Activated T-helper 17 cell treated with anti-CD3 and anti-CD28 coated beads, Interleukin-2, amount 50 U/mL, for 72 hours (primary cell): ENCODE measurements at regions not wholly inside any gene's neighbourhood (a gene's known extent, or its start where the extent isn't known, plus 50 kb on each side); places are given as distances from the start of the nearest gene placed in this dataset.

Experiments used
- ATAC-seq: fragments of 150-1000 bp; cut with Tn5 transposase; replicated peaks from 2 replicates; pipeline ENCODE4 v1.10.0; 2021; ENCODE audit warnings: mild to moderate bottlenecking, moderate library complexity
- H3K27ac Mint-ChIP-seq: one replicate; pipeline ENCODE4 v1.8.0; 2022; ENCODE audit warnings: mixed read lengths
- H3K27me3 Mint-ChIP-seq: one replicate; pipeline ENCODE4 v1.8.0; 2022; ENCODE audit warnings: mixed read lengths
- H3K36me3 Mint-ChIP-seq: one replicate; pipeline ENCODE4 v1.8.0; 2022; ENCODE audit warnings: low read depth, mild to moderate bottlenecking, mixed read lengths
- H3K4me1 Mint-ChIP-seq: one replicate; pipeline ENCODE4 v1.8.0; 2022; ENCODE audit warnings: mixed read lengths
- H3K4me3 Mint-ChIP-seq: one replicate; pipeline ENCODE4 v1.8.0; 2022; ENCODE audit warnings: mild to moderate bottlenecking, mixed read lengths
- H3K9me3 Mint-ChIP-seq: one replicate; pipeline ENCODE4 v1.8.0; 2022; ENCODE audit warnings: mixed read lengths

GRCh38 chr5:7324919-7325318, 71.0 kb upstream of the ADCY2 start:
- Mint-ChIP-seq H3K36me3 (no peaks in the 10 kb centered on the region), H3K9me3 (no peaks in the 10 kb centered on the region), H3K27ac (no peak overlapping the region), H3K4me1 (no peaks in the 10 kb centered on the region), H3K4me3 (no peak overlapping the region), H3K27me3 (no peaks in the 10 kb centered on the region)
- no peak for ATAC-seq

- H3K4me1 Mint-ChIP-seq: no peaks in the 10 kb centered on the region
- H3K4me3 Mint-ChIP-seq: no peak overlapping the region
- no peaks in the 10 kb centered on the region for H3K27me3 Mint-ChIP-seq
- no peaks in the 10 kb centered on the region for H3K9me3 Mint-ChIP-seq
- no peak overlapping the region for H3K27ac Mint-ChIP-seq
- no peak for ATAC-seq
- no peaks in the 10 kb centered on the region for H3K36me3 Mint-ChIP-seq
Observed at GRCh38 chr5:7325975-7326913, 69.7 kb upstream of the ADCY2 start.

GRCh38 chr5:7329141-7329540, 66.8 kb upstream of the ADCY2 start:
- Mint-ChIP-seq H3K36me3 (no peaks in the 10 kb centered on the region), H3K9me3 (no peaks in the 10 kb centered on the region)

GRCh38 chr5:7329712-7330111, 66.2 kb upstream of the ADCY2 start:
- peak; percentile 62 for ATAC-seq
- Mint-ChIP-seq H3K4me3 (no peak overlapping the region), H3K9me3 (peaks cover 4% of the 10 kb centered on the region), H3K4me1 (no peaks in the 10 kb centered on the region), H3K27me3 (peaks cover 6% of the 10 kb centered on the region), H3K27ac (no peak overlapping the region), H3K36me3 (no peaks in the 10 kb centered on the region)

More at GRCh38 chr5:7329141-7329540, 66.8 kb upstream of the ADCY2 start:
- no peak for ATAC-seq
- H3K27ac Mint-ChIP-seq: no peak overlapping the region
- no peak overlapping the region for H3K4me3 Mint-ChIP-seq
- no peaks in the 10 kb centered on the region for H3K4me1 Mint-ChIP-seq
- H3K27me3 Mint-ChIP-seq: peaks cover 3% of the 10 kb centered on the region

GRCh38 chr5:7330256-7330655, 65.7 kb upstream of the ADCY2 start:
- Mint-ChIP-seq H3K4me1 (no peaks in the 10 kb centered on the region), H3K4me3 (no peak overlapping the region), H3K9me3 (peaks cover 5% of the 10 kb centered on the region), H3K36me3 (no peaks in the 10 kb centered on the region), H3K27ac (no peak overlapping the region), H3K27me3 (peaks cover 6% of the 10 kb centered on the region)
- ATAC-seq: no peak

- no peaks in the 10 kb centered on the region for H3K4me1 Mint-ChIP-seq
- no peak for ATAC-seq
- no peaks in the 10 kb centered on the region for H3K36me3 Mint-ChIP-seq
- peaks cover 7% of the 10 kb centered on the region for H3K27me3 Mint-ChIP-seq
- H3K4me3 Mint-ChIP-seq: no peak overlapping the region
- H3K9me3 Mint-ChIP-seq: peaks cover 5% of the 10 kb centered on the region
- no peak overlapping the region for H3K27ac Mint-ChIP-seq
Observed at GRCh38 chr5:7331131-7331530, 64.8 kb upstream of the ADCY2 start.
